ENCODE measurements at regions not wholly inside any gene's neighbourhood (a gene's known extent, or its start where the extent isn't known, plus 50 kb on each side); places are given as distances from the start of the nearest gene placed in this dataset.
A peak's percentile ranks its signal among the peaks of the same experiment; 100 is the strongest.
"Not testable (repeated sequence)": the region's sequence is repeated elsewhere in the genome, so short reads cannot be mapped to it uniquely, and the experiment has no call there.

DNA sequence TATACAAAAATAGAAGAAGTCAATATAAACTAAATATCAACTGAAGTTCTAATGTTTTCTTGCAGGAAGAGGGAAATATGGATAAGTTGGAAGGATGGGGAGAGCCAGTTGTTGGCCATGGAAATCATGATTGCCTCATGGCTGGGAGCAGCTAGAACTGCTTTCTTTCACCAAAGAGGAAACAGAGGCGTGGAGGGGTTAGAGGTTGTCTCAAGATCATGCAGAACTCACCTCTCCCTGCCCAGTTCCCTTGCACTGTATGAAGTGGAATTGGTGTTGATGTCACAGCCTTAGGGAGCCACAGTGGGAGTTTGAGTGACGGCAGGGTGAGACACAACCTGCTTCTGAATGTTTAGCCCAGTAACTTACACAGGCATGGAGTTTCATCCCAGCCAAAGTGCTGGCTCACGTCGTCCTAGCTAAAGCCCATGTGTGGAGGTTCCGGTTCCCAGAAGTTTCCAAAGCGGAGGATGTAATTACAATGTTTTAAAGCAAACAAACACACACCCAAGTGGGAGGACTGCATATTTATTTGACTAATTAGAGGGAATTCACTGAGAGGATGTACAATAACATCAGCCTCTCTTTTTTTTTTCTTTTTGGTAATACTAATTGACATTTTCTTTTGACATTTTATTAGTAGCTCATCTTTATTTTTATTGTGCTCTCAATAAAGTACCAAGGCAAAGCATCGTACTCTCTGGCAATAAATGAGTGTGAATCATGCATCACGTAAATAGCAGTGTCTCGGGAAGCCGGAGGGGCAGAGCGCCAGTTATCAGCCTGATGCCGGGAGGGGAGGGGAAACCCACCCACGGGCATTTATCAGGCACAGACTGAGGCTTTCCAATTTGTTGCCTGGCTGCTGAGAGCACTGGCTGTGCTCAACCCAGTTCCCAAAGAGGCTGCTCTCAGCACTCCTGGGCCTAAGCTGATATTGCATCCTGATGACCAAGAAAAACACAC, 118.7 kb upstream of the CDH5 start:
- DNase-seq (ENCODE audit: low spot score), result peak; percentile 65

DNA sequence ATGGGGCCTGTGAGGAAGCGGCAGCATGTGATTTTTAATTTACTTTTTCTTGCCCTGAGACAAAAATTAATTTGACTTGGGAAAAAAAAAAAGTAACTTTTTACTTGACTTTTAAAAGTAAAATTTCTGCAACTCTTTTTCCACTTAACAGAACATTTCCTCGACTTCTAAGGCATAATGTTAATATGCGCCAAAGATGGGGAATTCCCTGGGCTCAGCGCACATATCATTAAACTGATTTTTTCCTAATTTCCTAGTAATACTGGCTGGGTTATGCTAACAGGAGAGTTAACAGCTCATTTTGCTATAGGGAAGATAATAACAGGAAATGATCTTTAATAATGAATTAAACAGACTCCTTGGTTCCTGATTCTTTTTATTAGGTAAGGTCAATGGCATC, 120.6 kb upstream of the CDH5 start:
- DNase-seq (ENCODE audit: low spot score), result no peak

DNA sequence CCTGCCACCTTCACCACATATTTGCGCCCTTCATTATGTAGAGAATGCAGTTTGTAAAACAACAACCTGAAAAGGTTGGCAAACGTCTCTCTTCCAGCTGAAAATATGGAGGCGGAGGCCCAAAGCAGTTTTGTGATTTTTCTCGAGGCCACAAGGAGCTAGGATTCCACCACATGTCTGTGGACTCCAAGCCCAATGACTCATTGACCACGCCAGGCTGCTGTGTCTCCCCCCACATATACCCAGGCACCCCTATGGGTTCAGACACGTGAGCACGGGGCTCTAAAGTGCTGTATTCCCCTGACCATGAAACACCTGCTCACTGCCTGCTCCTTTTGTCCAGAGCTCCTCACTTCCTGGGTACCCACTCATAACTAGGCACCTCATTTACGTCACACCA, 121.4 kb upstream of the CDH5 start:
- DNase-seq (ENCODE audit: low spot score), result no peak

DNA sequence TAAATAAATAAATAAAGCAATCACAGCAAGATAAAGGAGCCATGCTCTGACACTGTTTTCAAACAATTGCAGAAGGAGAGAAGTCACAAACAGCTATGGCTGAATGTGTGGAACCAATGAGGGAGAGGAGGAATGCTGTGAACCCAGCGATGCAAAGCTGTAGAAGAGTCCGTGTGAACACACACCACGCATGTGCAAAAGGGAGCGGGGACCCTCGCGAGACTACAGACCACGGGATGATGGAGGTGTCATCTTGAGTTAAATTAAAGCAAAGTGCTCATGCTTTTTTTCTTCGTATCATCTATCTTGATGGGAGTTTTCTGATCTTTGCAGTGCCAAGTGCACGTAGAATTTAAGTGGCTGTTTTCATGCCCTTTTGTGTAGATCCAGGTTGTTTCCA, 123.8 kb upstream of the CDH5 start:
- DNase-seq (ENCODE audit: low spot score), result no peak

DNA sequence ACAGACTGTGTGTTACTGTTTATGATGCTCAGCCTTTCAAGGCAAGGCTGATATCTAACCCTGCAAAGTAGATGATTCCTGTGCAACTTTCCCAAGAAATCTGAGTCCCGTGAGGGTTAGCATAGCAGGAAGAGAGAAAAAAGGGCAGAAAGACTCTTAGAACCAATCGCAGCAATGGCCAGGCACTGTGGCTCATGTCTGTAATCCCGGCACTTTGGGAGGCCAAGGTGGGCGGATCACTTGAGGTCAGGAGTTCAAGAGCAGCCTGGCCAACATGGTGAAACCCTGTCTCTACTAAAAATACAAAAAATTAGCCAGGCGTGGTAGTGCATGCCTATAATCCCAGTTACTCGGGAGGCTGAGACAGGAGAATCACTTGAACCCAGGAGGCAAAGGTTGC, 124.3 kb upstream of the CDH5 start:
- DNase-seq (ENCODE audit: low spot score), result not testable (repeated sequence)

DNA sequence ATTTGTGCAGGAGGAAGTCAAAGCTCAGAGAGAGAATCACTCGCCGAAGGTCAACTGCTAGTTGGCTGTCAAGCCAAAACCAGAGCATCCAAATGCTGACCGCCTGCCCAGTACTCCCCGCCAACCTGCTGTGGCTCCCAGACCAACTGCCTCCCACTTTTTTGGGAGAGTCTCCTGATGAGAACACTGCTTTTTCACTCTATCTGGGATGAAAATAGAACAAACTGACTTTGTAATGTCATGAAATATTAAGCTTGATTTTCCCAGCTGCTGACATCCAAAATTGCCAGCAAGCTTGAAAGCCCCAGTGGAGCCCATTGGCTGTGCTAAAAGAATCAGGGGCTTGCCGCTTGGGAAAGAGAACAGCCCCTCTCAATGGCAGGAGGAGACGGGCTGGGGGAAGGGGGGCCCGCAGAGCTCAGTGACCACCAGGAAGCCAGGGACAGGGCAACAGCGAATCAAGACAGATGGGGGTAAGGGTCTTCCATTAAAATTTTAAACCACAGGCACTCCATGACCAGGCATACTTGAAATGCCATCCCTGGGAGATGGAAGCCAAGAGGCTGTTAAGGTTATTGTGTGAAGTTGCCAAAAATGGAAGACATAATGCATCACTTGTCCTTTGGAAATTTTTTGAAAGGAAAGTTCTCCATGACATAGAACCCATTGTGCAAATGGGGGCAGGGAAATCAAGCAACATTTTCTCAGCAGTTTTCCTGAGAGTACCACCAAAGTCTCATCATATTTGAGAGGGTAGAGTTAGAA, 125.7 kb upstream of the CDH5 start:
- DNase-seq (ENCODE audit: low spot score), result no peak

DNA sequence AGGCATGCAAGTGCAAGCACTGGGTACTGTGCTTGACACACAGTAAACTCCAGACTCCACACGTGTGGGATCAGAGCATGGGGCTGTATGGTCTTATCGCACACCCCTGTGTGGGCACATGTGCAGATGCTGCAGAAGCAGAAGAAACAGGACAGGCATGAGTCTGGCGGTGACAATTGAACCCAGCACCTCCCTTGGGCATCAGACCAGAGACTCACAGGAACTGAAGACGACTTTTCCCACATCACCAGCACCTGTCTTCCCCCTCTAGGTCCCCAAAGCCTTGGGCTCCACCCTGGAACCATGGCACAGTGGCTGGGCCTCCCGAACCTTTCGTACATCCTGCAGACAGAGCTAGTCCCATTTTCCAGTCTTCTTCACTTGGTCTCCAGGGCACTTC, 126.4 kb upstream of the CDH5 start:
- DNase-seq (ENCODE audit: low spot score), result no peak

DNA sequence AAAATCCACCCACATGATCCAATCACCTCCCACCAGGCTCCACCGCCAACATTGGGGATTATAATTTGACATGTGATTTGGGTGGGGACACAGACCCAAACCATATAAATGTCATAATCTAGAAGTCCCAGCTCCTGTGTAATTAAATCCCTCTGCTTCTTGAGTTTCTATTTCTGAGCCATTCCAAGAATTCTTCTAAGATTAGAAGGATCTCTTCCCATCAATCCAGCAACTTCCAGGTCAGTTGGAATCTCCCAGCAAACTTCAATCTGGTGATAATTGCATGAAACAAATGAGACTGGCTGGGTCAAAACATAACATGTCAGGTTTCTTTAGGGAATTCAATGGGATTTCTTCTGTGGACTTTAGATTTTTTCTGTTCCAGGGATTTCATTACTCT, 127.8 kb upstream of the CDH5 start:
- DNase-seq (ENCODE audit: low spot score), result peak; percentile 19

DNA sequence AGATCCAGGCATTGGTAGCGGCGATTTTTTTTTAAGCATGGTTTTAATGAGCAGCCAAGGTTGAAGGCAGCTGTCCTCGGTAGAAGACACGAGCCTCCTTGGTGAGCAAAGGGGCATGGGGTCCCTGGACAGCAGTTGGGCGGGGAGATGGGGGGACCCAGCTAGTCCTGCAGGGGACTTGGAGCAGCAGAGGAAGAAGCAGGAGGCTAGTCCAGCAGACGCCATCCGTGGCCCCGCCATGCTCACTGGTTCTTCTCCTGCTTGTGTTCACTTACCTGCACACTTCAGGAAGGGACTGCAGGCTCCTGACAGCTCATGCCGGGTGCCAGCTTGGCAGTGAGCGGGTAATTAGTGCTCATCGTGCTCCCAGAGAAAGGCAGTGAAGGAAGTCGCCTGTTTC, 130.2 kb upstream of the CDH5 start:
- DNase-seq (ENCODE audit: low spot score), result no peak

DNA sequence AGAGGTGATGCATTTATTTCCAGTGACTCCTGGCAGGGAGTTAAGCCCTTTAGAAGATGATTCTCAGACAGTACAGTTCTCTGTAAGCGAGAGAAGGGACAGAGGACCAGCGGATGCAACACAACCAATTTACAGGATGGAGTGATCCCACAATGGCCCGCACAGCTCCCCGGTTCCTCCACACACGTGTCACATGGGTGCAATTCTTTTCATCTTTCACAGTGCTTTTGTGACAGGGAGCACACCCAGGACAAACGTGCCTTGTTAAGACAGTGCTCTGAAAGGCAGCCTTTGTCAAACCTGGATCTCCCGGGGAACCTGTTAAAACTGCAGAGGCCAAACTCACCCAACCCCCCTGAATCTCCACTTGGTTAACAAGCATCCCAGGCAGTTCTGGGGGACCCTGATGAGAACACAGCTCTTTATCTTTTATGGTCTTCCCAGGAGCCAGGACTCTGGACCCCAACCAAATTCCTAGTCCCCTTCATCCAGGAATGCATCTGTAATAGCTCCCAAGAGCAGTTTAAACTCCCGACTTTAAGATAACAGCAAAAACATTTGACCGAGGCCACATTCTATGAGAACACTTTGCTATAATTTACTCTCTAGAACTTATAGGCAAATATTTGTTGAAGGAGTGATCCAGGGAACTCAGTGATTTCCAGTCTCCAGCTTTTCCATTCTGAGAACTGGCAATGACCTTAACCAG, 134.9 kb upstream of the CDH5 start:
- peak; percentile 73 for DNase-seq (ENCODE audit: low spot score)

DNA sequence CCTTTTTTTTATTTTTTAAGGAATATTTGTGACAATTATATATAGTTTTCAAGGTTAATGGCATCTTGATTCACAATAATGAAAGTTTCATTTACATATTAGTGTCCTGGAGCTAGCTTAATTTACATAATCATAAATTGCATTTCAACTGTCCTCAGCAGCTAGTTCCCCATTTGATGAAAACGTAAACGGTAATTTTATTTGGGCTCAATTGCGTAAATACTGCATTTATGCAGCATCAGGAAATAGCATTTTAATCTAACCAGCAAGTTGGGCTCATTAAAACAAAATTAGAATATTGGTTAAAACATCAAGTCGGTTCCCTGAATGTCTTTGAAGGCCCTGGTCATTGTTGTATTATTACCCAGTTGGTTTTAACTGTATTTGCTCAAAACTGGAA, 136.8 kb upstream of the CDH5 start:
- no peak for DNase-seq (ENCODE audit: low spot score)

DNA sequence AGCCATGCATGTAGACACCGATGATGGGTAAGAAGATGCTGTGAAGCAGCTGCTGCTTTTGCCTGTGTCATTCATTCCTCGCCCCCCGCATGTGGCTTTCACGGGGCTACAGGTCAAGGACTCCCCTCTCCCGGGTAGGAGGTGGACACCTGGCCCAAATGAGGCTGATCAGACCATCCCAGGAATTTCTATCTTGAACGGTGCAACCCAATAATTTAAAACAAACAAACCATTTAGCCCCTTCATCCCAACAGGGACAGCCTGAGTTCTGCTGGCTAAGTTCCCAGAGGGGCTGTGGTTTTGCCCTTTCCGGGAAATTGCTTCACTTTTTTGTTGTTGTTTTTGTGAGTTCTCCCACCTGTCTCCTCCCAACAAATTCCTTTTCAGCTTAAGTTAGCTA, 137.7 kb upstream of the CDH5 start:
- no peak for DNase-seq (ENCODE audit: low spot score)

DNA sequence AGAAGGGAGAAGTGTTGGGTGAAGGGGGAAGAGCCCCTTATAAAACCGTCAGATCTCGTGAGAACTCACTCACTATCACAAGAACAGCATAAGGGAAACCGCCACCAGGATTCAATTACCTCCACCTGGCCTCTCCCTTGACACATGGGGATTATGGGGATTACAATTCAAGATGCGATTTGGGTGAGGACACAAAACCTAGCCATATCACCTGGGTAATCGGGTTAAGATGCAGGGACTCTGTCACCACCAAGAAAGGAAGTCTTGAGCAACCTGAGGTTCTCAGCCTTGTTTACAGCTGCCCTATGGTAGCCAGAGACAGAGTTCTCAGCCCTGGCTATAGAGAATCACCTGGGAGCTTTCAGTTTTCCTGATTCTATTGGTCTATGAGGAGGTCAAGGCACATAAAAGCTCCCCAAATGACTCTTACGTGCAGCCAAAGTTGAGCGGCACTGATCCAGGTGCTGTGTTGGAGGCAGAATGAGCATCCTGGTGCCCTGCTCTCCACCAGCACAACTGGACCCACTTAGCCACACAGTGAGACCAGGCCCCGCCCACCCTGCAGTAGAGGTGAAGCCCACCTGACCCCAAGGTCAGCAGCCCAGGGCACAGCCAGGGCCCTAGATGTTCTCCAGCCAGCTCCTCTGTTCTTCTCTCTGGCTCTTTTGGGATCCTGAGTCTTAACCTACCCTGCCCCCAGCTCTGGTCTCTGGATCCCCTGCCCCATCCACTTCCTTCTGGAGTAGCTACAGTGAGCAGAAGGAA, 138.5 kb upstream of the CDH5 start:
- no peak for DNase-seq (ENCODE audit: low spot score)

DNA sequence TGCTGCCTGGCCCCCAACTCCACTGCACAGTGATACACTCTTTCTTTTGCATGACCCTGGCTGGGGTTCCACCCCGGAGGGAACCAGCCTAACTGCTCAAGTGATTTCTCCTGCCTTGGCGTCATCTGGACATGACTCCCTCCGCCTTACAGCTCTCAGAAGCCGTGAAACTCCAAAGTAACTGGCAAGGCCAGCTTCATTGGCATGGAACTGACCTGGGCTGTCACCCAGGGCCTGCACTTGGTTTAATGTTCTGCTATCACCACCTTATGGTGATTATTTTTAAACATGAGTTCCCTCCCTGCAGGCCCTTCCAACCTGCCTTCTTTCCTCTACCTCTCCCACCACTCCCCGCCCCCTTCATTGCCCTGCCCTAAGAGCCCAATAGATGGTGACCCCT, 139.7 kb upstream of the CDH5 start:
- no peak for DNase-seq (ENCODE audit: low spot score)

DNA sequence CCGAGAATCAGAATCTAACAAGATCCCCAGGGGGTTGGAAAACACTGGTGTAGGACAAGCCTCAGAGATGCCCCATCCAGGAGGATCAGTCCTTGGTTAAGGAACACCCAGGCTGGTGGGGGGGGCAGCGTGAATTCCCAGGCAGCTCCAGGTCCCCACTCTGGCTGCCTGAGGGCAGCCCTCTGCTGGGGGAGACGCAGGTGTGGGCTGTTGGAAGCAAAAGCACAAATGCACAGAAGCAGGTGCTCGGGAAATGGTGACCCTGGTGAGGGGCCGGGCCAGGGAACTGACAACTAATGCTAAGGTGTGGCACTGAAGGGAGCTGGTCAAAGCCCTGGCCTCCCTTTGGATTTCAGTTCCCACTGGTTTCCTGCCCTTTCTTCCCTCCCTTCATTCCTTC, 140.8 kb upstream of the CDH5 start:
- DNase-seq (ENCODE audit: low spot score), result no peak

DNA sequence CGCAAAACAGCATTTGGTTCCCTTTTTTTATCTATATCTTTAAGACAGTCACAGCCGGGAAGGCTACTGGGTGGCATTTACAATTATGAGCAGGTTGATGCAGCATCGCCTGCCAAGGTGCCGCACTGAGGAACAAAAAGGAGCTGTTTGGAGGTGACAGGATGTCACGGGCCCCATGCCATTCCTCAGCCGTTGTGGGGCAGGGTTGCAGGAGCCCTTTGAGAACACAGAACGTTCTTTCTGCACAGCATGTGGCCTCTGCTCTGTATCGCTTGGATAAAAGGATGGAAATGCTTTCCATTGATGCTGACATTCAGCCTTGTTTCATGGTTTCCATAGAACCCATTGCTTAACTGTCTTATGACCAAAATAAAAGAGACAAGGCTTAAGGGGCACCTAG, 141.9 kb upstream of the CDH5 start:
- no peak for DNase-seq (ENCODE audit: low spot score)

DNA sequence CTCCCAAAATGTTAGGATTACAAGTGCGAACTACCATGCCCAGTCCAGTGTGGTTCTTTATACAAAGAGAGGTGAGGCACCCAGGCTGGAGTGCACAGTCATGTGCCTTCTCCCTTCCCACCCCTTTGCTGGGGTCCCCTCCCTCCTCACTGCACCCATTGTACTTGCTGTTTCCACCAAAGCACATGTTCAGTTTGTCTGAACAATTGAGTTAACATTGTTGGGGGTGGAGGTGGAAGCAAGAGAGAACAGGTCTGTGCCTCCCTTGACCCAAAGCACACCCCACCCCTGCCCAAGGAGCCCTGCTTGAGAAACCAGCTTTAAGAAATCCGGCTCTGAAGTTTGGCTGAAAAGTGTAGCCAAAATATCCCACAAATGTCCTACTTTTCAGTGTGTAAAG, 142.3 kb upstream of the CDH5 start:
- no peak for DNase-seq (ENCODE audit: low spot score)

DNA sequence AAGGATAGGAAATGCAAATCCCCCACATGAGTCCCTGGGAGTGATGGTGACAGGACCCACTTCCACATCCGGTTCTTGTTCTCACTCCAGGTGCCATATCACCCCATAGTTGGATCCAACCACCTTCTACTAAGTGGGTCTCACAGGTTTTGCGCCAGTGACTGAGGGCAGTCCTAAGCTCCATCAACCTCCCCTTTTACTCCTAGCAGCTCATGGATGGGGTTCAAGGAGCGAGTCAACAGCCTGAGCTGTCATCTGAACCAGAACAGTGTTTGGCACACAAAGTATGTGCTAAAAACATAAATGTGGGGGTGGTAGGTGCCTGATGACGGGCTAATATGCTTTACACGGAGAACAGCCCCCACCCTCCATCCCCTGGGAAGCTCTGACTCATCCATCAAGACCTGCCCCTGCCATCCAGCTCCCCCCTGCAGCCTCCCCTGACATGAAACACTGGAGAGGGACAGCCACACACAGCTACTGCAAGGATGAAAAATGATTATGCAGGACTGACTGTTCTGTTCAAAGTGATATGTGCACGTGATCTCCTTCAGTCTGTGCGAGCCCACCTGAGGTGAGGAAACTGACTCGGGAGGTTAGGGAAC, 143.2 kb upstream of the CDH5 start:
- no peak for DNase-seq (ENCODE audit: low spot score)

DNA sequence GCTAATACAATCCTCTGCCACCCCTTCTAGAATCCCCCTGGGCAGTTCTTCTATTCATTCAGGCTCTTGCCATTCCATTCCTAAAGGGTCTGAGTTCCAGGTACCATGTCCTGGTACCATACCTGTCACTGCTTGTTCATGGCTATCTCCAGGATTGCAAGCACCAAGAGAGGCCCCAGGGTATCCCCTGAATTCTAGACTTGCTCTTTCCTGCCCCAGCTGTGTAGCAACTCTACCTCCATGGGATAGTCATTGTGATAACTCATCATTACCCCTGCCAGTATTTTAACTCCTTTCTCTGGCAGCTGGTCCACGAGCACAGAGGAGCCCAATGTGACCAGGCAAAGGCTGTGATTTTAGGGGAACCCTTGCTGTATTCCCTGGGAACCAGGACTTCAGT, 143.7 kb upstream of the CDH5 start:
- DNase-seq (ENCODE audit: low spot score), result no peak

DNA sequence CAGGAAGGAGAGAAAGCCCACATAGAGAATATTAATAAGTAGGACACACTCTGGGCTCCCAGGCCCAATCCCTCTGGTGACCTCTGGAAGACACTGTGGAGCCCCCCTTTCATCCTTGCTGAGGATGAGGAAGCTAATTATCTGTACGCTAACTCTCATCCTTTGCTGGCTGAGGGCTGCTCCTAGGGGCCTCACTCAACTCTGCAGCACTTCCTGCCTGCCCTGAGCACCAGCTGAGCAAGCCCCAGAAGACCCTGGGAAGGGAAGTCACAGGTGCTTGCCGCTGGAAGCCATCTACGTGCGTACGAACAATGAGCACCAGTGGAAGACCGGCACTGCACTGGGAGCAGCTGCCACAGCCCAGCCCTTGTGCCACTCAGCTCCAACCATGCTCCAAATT, 145.8 kb upstream of the CDH5 start:
- DNase-seq (ENCODE audit: low spot score), result no peak

DNA sequence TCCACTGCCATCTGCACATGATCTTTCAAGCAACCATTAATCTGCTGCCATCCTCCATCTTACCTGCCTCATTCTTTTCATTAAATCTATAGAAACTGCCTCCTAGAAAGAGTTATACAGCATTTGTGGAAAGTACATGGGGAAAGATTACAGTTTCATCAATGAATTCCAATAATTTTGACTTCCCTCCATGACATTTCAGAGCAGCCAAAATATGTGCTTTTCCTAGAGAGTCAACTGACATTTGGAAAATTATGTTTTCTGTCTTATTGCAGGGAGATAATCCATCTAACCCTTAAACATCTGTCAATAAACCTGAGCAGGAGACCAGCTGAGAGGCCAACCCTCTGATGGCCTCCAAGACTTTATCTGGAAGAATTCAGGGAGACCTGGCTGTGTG, 147.0 kb upstream of the CDH5 start:
- DNase-seq (ENCODE audit: low spot score), result no peak

All from umbilical cord (tissue), 1 donor.